ENCODE measurements at regions not wholly inside any gene's neighbourhood (a gene's known extent, or its start where the extent isn't known, plus 50 kb on each side); places are given as distances from the start of the nearest gene placed in this dataset.

DNA sequence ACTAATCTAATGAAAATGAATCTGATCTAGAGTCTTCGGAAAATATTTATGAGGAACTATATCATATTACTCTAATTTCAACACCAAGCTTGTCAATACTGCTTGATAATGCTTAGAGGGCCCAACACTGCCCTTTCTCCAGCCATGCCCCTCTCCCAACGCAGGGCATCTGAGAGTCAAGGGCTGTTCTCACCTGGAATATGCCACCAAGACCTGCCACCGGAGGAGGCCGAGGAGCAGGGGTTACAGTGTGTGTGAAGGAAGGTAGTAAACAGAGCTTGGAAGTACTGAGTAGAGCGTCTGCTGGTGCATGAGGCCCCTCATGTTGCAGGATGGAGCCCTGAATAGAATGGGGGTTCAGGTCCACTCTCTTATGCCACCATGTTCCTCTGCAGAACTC is 301.3 kb upstream of the MPDZ start:
- DNase-seq, result no peak

DNA sequence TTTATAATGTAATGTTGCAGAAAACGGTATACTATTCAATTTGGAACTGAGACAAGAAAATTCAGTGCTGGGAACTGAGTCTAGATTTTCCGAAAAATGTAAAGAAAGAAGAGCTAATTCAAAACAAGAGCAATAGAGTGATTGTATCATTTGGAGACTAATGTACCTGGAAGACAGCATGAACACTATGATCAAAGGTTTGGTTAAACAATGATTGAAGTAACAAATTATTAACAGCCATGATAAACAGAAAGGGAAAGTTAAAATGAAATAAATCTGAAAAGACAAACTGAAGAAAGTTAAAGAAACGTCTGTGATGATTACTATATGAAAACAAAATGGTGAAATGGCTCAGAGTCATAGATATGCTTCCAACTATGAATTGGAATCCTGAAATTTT is 300.6 kb upstream of the MPDZ start:
- DNase-seq, result no peak

DNA sequence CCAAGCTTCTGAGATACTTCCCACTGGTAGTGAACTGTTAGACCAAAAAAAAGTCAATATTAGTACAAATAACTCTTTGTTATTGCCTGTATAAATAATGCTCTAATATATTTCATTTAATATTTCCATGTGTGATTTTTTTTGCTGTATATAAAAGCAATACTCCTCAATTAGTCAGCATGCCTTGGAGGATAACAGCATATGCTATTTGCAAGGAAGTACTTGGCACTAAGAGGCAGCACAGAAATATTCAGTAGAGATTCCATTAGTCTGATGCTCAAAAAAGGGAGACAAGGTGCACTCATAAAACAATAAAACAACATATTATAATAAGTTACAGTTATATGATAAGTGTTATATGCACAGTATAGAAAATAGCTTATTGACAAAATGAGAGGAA is 296.6 kb upstream of the MPDZ start:
- DNase-seq, result no peak

DNA sequence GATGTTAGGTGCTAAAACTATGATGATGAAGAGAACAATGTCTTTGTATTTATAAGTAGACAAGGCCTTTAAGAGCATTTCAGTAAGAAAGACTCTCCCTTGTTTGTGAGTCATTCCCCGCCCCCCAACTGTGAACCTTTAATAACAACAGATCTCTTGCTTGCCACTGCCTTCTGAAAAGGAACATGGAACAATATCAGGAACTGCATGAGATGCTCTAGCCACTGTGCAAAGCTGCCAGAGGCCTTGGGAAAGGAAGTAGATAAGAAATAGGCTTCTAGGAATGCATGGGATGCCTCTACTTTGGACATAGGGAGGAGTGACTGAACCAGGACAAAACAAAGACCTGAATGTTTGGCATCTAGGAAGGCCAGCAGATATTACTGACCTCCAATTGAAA is 296.1 kb upstream of the MPDZ start:
- no peak for DNase-seq

DNA sequence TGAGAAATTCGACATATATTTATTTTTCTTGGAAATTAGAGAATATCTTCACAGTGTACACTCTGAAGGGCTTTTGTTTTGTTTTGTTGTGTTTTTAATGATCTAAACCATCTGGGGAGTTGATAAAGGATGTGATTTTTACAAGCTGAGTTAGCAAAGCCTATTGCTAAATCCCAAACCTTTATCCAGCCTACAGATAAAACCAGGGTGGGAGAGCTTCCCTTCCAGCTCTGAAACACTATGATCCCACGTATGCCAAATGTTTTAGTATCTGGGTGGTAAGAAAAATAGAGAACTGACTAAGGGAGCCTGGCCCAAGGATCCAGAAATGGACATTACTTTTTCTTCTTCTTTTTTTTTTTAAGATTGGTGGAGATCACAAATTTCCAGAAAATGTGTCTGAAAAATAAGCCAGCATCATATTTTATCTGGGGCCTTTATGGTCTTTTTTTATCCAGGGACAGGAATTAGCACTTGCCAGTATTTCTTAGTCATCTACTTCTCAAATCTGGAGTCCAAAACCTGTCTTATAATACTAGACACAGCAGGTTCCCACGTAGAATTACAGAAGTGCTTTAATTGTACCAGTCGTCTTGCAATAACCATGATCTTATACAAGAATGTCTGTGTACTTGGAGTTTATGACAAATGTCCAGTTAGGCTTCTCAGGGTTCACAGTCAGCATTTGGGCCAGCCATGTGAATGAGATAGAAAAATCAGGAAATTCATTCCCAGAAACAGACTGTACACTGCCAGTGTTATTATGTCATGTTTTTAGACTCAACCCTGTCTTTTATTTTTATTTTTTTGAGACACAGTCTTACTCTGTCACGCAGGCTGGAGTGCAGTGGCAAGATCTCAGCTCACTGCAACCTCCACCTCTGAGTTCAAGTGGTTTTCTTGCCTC is 290.8 kb upstream of the MPDZ start:
- DNase-seq, result no peak

DNA sequence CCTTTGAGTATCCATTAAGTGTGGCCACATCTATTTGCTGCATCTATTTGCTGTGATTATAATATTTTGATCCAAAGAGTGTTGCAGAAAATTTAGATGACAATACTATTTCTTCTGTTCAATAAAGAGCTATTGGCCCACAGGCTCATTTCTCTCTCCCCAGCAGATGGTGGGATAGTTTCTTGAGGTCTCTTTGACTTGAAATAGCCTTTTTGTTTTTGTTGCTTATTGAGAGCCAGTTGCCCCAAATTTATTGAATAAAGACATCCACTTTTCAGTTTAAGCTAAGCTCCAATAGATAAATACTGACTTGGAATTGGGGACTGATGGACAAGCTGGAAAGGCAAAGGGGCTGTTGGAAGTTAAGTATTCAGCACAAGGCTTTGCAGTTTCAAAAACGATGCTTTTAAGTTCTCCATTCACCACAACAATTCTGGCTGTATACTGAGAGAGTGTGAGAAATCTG is 290.1 kb upstream of the MPDZ start:
- no peak for DNase-seq

DNA sequence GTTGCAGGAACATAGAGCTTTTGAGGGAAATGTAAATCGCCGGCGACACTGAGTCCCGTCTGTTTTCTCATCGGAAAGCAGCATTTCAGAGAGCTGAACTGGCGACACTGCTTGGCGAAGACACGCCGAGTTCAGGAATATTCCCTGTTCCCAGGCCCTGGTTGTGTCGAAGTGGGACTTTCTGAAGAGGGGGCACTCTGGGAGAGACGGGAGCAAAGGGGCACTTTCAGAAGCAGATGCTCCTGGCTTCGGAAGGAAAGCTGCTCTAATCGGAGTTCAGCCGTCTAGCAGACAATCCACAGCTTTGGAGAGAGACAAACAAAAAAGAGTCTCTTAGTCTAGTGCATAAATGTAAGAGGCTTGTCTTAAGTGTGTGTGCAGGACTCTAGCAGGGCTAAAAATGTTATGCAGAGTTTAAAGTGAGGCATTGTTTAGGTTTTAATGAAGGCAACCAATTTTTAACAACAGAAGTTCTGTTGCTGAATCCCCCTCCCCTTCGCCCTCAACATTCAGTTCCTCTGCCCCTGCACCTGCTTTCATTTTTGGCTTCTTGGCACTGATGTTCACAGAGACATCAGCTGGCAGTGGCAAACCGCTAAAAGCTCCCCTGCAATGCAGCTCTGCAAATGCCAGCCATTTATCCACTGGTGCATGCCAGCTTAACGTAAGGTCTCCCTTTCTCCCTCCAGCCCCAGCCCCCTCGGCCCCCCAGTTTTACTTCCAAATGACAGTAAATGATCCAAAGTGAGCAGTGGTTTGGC is 289.5 kb upstream of the MPDZ start:
- no peak for DNase-seq

DNA sequence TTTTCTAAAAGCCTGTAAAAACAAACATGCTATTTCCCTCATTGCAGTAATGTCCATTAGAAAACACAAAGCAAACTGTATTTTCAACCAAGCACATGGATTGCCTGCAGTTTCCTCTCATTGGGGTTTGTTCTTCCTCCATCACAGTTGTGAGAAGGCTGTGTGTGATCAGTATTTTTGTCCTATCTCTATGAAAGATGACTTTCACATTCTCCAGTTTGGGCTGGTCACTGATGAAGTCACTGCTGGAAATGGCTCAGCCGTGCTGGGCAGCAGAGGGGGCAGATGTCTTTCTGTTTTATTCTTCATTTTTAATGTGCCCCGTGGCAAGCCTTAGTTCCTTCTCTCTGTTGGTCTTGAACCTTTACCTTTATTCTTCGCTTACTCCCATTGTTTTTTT is 288.9 kb upstream of the MPDZ start:
- DNase-seq, result no peak

DNA sequence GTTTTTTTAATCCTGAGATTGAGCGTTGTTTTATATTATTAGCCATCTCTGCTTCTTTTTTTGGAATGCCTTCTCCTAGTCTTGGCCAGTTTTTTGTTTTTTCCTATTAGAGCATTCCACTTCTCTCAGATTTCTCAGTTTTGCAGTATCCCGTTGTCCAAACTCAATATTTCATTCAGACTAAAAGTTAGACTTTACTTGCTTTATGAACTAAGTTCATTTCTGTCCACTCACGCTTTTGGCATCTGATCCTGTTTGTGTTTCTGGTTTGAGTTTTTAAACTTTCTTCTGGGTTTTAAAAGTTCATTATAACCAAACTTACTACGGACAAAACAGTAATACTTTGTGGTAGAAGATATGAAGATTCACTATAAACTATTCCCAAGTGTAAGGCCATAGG is 288.3 kb upstream of the MPDZ start:
- DNase-seq, result no peak

DNA sequence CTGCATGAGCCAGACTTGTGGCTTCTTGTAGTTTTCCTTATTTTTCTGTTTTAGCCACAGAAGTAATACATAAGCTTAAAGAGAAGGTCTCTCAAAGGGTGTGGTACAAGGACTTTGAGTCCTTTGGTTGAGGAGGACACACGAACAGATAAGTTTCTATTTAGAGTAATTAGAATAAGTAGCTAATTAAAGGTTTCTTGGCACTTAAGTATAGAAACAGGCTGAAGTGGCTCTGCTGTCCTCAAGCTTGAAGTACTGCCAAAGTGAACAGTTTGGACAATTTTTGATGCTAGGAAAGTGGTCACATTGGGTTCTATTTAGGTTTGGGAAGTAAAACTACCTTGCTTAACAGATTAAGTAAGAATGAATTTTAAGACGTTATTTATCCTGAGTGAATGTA is 278.3 kb upstream of the MPDZ start:
- no peak for DNase-seq

DNA sequence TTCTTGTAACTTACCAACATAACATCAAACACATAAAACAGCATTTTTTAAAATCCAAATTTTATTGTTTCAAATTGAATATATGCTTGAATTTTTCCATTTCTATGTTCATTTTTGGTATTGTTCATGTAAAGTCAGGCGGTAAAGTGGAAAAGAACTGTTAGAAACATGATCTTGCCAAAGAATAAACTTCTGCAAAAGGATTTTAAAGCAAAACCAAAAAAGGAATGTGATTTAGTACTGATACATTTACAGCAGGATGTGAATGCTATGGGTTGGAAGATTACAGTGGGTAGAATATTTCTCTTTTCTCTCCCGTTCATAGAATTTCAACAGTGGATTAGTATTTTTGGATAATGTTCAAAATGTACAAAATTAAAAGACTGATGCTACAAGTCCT is 277.2 kb upstream of the MPDZ start:
- no peak for DNase-seq

DNA sequence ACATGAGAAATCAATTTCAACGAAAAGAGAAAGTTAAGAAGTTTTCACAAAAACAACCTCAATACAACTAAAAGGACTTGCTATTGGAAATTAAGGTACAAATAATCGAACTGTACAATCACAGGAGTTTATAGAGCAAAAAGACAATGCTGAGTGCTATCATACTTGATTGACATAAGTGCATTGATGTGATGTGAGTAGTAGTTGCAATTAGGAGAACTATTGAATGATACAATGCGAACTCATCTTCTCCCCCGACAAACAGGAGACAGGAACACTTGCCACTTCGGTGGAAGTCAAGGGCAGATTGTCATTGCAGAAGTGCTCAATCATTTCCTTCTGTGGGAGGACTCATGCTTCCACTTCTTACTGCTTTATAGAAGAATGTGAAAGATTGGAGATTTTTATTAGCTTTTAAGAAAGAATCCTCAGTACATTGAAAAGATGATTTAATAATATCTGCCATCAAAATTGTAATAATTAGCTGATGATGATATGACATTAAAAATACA is 276.6 kb upstream of the MPDZ start:
- DNase-seq, result no peak

DNA sequence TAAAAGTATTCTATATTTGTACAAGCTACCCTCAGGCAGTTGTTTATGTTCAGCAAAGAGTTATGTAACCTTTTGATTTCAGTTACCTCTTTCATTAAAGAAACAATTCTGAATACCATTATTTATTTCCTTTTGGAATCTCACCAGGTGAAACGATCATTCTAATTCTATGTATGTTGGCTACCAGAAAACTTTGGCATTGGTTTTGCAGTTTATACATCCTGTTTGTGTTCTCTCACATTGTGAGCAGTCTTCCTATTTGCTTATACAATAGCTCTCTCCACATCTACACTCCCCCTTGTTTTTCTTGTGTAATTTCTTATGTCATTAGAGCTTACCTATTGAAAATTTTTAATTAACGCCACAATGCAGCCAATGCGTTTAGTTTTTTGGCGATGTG is 276.0 kb upstream of the MPDZ start:
- DNase-seq, result no peak

DNA sequence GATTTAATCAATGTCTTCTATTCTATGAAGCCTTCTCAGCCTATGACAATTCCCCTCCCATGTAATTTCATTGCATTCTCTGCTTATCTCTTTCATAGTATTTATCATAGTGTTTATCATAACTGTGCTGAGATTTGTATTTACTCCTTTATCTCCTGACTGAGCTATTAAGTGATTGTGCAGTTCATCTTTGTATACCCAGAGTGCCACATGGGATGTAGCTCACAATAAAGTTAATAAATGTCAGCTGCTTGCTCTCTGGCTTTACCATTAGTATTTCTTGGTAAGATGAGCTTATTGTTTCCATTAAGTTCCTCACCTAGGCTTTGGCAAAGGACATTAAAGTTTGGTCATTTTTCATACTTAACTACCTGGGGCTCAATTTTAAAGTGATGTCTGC is 275.1 kb upstream of the MPDZ start:
- no peak for DNase-seq

DNA sequence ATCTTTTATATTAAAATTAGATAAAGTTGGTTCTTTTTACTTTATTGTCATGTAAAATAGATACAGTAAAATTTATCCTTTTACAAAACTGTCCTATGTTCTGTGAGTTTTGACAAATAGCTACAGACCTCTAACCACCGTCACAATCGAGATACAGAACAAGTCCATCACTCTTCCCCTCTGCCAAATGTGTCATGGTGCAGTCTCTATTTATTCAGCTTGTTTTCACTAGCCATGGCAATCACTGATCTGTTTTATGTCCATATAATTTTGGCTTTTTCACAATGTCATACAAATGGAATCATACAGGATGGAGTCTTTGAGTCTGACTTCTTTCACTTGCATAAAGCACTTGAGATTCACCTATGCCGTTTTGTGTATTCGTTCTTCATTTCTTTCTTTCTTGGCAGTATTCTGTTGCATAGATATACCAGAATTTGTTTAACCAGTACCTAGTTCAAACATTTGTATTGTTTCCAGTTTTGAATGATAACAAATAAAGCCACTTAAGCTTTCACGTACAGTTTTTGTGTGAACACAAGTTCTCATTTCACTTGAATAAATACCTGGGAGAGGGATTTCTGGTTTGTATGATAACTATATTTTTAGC is 273.2 kb upstream of the MPDZ start:
- no peak for DNase-seq

DNA sequence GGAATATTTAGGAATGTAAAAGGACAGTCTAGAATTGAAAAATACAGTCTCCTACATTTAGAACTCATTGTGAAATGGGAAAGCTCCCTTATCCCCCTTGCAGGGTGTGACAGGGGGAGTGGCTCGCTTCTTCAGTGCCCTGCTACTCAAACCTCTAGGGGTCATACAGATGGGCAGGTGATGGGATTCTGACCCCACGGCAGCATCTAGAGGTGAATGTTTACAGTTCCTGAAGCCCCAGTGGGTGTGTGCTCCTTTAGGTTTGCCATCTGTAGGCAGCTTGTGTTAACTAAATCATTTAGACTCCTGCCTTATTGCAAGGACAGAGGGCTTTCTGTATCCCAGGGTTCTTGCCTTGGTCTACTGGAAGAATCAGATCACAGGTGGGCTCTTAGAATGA is 271.0 kb upstream of the MPDZ start:
- no peak for DNase-seq

DNA sequence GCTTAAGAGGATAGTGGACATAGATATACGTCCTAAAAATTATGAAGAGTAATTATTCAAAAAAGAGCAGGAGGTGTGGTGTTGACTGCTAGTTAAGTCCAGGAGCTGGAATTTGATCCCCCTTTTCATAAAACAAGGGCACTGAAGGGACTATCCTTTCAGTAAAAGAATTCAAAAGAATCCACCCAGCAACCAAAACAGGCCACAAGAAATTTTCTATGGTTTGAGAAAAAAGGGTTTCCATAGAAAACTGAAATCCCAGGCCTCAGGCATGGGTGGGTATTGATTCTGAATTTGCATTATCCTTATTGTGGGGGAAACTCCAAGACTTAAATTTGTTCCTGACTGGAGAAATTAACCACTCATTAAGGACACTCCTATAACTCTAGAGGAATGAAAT is 269.0 kb upstream of the MPDZ start:
- DNase-seq, result no peak

DNA sequence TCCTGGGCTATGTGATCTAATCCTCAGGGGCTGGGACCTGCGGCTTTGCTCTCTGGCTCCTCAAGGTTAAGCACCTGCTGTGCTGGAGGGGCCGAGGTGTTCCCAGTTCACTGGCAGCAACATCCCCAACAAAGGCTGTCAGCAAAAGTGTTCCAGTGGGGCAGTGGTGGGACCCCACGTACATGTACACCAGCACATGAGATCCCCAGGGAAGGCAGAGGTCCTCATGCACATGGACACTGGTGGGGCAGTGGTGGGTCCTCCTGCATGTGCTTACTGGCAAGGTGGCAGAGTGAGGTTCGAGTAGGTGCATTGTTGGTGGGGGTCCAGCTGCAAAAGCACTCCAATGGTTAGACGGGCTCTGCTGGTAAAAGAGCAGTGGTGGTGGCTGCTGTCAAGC is 255.6 kb upstream of the MPDZ start:
- no peak for DNase-seq

DNA sequence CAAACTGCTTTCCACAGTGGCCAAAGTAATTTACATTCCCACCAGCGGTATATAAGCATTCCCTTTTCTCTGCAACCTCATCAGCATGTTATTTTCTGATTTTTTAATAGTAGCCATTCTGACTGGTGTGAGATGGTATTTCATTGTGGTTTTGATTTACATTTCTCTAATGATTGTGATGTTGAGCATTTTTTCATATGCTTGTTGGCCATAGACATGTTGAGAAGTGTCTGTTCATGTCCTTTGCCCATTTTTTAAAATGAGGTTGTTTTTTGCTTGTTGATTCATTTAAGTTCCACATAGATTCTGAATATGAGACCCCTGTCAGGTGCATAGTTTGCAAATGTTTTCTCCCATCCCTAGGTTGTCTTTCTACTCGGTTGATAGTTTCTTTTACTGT is 254.5 kb upstream of the MPDZ start:
- no peak for DNase-seq

DNA sequence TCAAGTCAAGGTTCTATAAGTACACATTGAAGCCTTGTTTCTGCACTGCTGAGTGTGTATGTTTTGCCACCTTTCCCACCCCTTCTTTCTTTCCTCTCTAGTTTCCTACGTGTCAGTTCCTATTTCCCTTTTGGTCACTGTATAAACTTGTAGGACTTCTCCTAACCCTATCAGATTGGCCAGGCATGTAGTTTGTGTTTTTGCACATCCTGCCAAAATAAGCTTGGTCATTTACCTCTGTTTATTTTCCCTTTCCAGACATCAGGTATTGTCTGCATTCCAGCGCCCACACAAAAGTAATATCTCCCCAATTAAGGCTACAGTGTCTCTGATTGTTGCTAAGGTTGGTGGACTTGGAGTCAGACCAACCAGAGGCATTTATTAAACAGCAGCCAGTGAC is 252.9 kb upstream of the MPDZ start:
- no peak for DNase-seq

DNA sequence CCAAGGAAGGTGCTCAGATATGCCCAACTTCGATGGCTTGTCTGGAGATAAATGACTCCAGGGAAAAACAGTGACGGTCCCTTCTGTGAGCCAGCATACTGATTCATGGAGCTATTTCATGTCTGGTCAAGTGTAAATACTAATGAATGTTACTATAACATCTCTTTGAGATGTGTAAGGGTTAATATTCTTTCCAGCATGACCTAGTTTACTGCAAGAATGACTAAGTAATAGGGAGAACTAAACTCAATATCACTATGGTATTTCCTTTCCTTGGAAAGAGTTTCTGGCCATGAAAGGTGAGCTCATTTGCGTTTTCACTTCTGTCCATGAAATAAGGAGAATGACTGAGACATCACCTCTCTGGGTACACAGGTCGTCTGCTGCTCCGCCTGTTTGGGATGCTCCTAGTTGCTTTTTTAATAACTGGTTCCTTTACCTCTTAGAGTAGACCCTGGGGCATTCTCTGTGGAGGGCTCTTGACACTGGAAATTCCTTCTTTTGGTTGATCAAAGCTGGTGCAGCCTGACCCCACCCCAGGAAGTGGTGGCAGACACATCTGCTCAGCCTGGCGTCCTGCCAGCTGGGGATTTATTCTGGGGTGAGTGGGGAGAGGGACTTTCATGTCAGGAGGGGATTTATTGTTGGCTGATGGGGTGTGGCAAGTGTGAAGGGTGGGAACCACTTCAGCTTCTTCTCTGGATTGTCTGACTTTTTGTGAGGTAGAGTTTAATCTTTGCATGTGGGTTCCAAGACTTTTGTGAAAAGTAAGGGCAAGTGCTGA is 250.0 kb upstream of the MPDZ start:
- DNase-seq, result no peak

DNA sequence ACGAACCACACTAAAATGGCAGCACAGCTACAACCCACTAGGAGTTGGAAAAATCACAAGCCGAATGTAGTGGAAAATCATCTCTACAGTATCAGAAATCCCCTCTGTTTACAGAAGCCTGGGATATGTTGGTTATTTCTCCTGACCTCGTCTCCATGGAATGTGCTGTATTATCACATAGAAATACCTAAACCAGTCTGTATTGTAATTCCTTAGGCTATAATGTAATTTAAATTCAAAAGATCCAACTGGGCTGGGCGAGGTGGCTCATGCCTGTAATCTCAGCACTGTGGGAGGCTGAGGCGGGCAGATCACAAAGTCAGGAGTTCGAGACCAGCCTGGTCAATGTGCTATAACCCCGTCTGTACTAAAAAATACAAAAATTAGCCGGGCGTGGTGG is 244.8 kb upstream of the MPDZ start:
- no peak for DNase-seq

DNA sequence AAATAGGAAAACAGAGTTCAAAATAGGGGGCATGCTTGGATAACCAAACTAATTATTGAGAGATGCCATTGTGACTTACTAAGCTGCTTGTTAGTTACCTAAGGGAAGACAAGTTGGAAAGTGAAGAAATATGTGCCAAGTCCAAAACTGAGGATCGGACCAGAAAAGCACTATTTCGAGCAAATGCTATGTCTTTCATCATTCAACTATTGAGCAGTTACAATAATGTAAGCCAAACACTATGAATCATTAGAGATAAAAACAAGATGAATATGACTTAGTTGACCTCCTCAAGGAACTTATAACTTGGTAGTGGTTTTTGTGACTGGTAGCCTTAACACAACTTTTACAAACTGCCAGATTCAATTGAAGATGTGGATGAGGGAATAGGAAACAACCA is 240.6 kb upstream of the MPDZ start:
- DNase-seq, result no peak

All from hematopoietic multipotent progenitor cell treated with erythropoietin and hydrocortisone succinate and interleukin-3 and kit ligand, for 8 days (in vitro differentiated cells).